ENCODE measurements at regions not wholly inside any gene's neighbourhood (a gene's known extent, or its start where the extent isn't known, plus 50 kb on each side); places are given as distances from the start of the nearest gene placed in this dataset.

GRCh38 chr3:41106691-41107090, 92.6 kb upstream of the CTNNB1 start:
- no peak for DNase-seq (ENCODE audit: low read depth)

GRCh38 chr3:41111011-41111410, 88.3 kb upstream of the CTNNB1 start:
- DNase-seq (ENCODE audit: low read depth), result no peak

- no peak for DNase-seq (ENCODE audit: low read depth)
Measured at GRCh38 chr3:41112466-41112865, 86.8 kb upstream of the CTNNB1 start.

GRCh38 chr3:41115069-41115468, 84.2 kb upstream of the CTNNB1 start:
- no peak for DNase-seq (ENCODE audit: low read depth)

- DNase-seq (ENCODE audit: low read depth), result no peak
Measured at GRCh38 chr3:41116851-41117250, 82.5 kb upstream of the CTNNB1 start.

GRCh38 chr3:41117398-41117870, 81.9 kb upstream of the CTNNB1 start:
- DNase-seq (ENCODE audit: low read depth), result peak; percentile 94

- DNase-seq (ENCODE audit: low read depth), result no peak
Measured at GRCh38 chr3:41118461-41119390, 80.6 kb upstream of the CTNNB1 start.

- DNase-seq (ENCODE audit: low read depth), result no peak
Measured at GRCh38 chr3:41120460-41120859, 78.8 kb upstream of the CTNNB1 start.

GRCh38 chr3:41125258-41125657, 74.0 kb upstream of the CTNNB1 start:
- no peak for DNase-seq (ENCODE audit: low read depth)

GRCh38 chr3:41126472-41126871, 72.8 kb upstream of the CTNNB1 start:
- no peak for DNase-seq (ENCODE audit: low read depth)

GRCh38 chr3:41126961-41127360, 72.3 kb upstream of the CTNNB1 start:
- no peak for DNase-seq (ENCODE audit: low read depth)

GRCh38 chr3:41127414-41127813, 71.9 kb upstream of the CTNNB1 start:
- DNase-seq (ENCODE audit: low read depth), result no peak

GRCh38 chr3:41129731-41130130, 69.6 kb upstream of the CTNNB1 start:
- no peak for DNase-seq (ENCODE audit: low read depth)

GRCh38 chr3:41131224-41131623, 68.1 kb upstream of the CTNNB1 start:
- DNase-seq (ENCODE audit: low read depth), result peak; percentile 68

- no peak for DNase-seq (ENCODE audit: low read depth)
Measured at GRCh38 chr3:41137686-41138111, 61.6 kb upstream of the CTNNB1 start.

- no peak for DNase-seq (ENCODE audit: low read depth)
Measured at GRCh38 chr3:41138146-41138545, 61.2 kb upstream of the CTNNB1 start.

- DNase-seq (ENCODE audit: low read depth), result no peak
Measured at GRCh38 chr3:41138601-41139000, 60.7 kb upstream of the CTNNB1 start.

- no peak for DNase-seq (ENCODE audit: low read depth)
Measured at GRCh38 chr3:41140242-41140641, 59.1 kb upstream of the CTNNB1 start.

GRCh38 chr3:41141433-41142167, 57.7 kb upstream of the CTNNB1 start:
- DNase-seq (ENCODE audit: low read depth), result no peak

GRCh38 chr3:41143421-41144031, 55.8 kb upstream of the CTNNB1 start:
- no peak for DNase-seq (ENCODE audit: low read depth)

- no peak for DNase-seq (ENCODE audit: low read depth)
Measured at GRCh38 chr3:41144631-41145030, 54.7 kb upstream of the CTNNB1 start.

GRCh38 chr3:41148478-41148877, 50.8 kb upstream of the CTNNB1 start:
- no peak for DNase-seq (ENCODE audit: low read depth)

GRCh38 chr3:41148901-41149300, 50.4 kb upstream of the CTNNB1 start:
- no peak for DNase-seq (ENCODE audit: low read depth)
